Myocyte (in vitro differentiated cells): ENCODE measurements at regions not wholly inside any gene's neighbourhood (a gene's known extent, or its start where the extent isn't known, plus 50 kb on each side); places are given as distances from the start of the nearest gene placed in this dataset.
"Not testable (repeated sequence)": the region's sequence is repeated elsewhere in the genome, so short reads cannot be mapped to it uniquely, and the experiment has no call there.

Source experiments
- DNase-seq: peaks from one replicate; pipeline ENCODE4 v3.0.0-alpha.2; 2012; ENCODE audit warnings: low read depth

DNA sequence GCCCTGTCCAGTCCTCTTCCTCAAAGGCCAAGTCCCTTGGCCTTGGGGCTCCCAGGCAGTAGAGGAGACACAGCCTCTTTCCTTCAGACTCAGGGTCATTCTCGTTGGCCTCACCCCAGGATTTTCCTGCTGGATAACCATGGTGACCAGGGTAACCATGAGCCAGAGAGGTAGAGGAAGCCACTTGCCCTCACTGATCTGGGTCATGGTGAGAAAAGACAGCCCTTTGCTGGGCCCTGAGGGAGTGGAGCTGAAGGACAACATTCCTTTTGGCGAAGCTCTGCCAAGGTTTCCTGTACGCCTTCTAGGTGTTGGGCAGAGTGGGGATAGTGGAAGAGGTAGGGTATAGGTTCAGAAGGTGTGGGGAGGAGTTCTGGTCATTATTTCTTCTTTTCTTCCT, 53.1 kb upstream of the WNT4 start:
- no peak for DNase-seq

DNA sequence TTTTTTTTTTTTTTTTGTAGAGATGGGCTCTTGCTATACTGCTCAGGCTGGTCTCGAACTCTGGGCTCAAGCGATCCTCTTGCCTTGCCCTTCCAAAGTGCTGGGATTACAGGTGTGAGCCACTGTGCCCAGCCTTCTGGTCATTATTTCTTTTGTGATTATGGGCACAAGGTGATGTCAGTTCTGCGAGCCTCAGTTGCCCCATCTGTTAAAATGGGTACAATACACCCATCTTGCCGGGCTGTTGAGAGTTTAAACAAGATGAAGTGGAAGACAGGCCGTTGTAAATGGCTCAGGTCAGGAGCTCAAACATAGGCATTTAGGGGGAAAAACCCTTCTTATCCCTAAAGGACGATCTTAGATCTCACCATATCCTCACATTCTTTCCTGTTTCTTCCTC, 53.7 kb upstream of the WNT4 start:
- no peak for DNase-seq

DNA sequence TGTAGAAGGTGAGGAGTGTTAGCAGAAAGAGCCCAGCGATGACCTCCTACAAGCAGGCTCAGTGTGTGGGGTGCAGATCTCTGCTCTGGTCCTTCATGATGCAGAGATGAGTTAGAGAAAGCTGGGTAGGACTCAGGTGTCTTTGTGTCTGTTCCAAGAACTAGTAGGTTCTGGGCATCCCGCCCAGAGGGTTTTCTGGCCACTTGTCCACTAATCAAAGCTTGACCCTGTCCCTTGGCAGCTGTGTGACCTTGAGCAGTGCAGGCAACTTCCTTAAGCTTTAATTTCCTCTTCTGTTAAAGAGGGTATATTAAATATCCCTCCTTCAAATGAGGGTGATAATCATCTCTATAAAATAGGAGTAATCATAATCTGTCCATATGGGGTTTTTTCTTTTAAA, 54.7 kb upstream of the WNT4 start:
- no peak for DNase-seq

DNA sequence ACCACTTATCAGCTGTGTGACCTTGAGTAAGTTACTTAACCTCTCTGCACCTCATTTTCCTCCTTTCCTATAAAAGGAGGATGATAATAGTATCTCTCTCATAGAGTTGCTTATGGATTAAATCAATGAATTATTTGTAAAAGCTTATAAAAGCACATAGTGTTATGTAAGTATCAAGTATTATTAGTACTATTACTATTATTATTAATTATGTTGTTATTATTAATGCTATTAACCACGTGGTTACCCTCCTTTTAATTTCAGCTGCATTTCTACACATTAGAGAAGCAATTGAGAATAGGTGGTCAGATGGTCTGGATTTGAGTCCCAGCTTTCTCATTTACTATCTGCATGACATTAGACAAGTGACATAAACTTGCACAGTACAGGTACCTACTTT, 58.1 kb upstream of the WNT4 start:
- no peak for DNase-seq

DNA sequence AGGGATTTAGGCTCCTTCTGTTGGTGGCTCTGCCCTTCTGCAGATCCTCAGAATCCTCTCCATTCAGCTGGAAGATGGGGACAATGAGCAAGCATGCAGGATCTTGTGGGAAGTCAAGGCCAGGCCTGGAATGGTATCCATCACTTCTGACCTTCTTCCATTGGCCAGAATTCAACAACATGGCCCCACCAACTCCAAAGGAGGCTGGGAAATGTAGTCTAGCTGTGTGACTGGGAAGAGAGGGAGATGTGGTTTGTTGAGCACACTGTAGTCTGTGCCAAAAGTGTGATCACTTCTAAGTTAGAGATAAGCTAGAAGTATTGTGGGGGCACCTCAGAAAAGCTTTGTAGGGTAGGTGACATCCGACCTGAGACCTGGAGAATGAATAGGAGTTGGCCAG, 60.4 kb upstream of the WNT4 start:
- DNase-seq = no peak

DNA sequence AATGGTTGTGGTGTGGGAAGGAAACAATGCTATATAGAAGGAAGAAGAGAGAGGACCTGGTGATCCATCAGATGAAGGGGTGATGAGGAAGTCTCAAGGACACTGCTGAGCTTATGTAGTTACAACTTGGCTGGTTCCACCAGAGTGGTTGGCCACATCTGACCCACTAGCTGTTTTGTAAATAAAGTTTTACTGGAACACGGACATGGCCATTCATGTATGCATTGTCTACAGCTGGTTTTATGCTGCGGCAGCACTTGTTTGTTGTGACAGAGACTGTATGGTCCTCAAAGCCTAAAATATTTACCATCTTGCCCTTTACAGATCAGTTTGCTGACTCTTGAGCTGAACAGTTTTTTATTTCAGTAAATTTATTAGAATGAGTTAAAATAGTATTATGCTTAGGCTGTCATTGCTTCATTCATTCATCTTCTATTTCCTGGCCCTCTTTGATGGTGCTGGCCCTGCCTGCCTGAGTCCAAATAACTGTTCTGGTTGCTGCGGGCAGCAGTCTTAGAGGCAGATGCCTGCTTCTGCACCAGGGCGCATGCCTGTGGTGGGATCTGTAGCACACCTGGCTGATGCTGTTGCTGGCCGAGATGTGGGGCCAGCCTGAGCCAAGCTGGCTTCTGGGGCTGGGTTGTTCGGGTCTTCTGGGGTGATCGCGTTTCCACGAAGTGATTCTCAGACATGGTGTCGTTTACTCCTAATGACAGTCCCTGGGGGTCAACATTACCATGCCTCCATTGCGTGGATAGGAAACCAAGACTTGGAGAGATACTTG, 61.4 kb upstream of the WNT4 start:
- DNase-seq = no peak

DNA sequence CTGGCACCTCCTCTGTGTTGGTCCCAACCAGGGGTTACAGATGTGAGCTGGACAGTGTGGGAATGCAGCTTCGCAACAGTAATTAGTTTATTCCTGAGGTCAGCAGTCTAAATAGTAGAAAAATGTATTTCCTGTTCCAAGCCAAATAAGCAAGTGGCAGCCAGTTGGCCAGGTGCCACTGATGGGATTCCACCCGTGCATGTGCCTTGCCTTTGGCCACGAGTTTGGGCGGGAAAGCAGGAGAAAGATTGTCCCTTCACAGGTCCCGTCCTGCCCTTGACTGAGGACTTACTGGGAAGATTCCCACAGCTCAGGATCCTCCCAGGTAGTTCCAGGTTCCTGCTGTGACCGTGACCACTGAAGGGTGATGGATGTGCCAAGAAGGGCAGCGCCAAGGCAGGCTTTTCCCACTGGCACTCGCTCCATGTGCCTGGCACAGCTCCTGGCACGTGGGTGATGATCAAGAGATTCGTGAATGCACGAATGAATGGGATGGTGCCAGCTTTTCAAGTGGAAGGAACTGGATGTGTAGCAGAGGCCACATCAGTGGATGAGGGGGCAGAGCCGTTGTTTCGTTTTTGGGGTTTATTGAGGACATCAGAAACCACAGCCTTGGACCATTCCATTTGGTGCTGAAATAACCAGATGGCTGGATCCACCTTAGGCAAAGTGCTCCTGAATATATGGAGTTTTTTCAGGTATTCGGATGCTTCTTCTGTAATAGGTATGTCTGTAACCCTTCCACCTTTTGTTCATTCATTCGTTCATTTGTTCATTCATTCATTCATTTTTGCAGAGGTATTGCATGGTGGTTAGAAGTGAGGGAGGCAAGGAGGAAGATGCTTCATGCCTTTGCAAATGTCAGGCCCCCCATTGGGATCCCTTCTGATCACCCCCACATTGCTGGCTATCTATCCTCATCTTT, 62.4 kb upstream of the WNT4 start:
- no peak for DNase-seq

DNA sequence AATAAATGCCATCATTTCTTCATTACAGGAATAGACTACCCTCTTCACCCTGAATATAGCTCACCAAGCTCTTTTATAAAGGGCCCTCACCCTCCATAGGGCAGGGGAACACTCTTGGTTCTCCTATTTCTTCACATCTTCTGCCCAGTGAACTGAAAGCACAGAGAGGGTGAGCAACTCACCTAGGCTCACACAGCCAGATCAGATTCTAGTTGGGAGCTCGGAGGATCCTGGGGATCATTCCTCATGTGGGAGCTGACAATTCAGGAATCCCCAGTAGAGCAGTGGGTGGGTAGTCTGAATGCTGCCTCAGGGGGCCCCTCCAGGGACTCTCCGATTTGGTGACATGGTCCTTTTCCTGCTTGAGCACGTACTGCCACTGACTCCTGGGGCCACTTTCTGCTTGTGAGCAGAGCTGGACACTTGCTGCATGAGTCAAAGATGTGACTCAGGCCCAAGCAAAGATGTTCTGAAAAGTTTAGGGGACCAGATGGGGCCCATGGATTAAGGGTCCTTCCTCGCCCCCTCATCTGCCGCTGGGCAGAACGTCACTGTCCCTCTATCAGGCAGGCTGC, 63.7 kb upstream of the WNT4 start:
- DNase-seq = no peak

DNA sequence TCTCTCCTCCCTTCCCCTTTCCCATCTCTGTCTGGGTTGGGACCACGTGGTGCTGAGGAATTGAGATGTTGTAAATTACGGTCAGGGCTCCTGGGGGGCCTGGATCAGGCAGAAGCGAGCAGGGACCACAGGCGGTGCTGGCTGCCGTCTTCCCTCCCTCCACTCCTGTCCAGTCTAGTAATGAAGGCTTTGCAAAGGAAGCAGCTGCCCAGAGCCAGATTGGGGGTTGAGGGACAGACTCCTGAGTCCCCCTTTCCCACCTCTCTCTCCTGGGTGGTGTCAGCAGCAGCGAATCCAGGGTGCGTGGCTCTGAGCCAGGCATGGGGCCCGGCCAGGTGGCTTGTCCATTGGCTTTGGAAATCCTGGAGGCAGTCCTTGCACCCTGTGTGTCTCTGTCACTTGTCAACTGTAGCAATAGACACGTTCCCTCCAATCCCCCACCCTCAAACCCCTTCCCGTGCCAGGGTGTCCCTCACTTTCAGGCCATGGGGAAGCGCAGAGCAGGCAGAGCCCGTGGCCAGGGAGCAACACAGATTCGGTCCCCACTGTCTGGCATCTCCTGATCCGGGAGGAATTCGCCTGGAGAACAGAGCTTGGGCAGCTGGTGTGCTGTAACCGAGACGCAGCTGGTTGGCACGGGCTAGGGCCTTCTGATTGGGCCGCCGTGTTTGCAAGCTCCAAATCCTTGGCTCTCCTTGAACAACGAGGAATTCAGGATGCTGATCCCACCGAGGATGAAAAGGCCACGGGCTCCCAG, 64.8 kb upstream of the WNT4 start:
- peak; percentile 54 for DNase-seq

DNA sequence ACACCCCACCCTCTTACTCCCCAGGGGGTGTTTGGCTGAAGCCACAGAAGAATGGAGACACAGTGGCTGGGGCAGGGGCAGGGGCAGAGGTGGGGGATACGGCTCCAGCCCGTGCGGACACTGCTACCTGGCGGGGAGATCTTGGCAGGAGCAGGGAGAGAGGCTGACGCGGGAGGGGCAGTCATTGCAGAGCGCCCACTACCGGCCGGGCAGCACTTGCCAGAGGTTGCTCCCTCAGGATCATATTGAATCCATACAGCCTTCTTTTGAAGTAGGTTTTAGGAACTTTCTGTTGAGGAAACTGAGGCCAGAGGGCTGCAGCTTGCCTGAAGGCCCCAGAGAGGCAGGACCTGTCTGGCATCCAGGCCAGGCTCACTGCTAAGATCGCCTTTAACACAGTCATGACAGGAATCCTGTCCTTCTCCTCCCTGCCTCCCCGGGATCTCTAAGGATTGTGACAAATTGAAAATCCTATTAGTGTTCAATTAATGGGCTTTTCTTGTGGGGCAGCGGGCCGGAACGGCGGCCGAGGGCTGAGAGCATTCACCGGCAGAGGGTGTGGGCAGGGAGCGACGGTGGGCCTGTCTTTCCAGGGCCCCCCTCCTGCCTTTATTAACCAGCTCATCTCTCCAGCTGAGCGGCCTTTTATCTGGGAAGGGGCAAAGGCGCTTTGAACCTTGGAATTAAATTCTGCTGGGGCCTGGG, 65.5 kb upstream of the WNT4 start:
- no peak for DNase-seq

DNA sequence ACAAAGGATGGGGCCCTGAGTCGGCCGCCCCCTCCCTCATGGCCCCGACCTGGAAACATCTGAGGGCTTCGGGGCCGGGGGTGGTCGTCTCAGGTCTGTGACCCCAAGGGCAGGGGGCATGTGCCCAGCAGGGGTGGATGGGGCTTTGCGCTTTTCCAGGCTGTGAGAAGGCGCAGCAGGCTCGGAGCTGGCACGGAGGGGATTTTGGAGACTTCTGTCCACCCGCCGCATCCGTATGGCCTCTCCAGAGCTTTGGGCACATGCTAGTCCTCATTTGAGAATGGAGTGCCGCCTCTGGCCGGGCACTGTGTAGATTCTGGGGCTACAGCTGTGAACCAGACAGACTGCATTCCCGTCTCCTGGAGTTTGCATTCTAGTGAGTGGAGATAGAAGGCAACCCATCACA, 66.1 kb upstream of the WNT4 start:
- no peak for DNase-seq

DNA sequence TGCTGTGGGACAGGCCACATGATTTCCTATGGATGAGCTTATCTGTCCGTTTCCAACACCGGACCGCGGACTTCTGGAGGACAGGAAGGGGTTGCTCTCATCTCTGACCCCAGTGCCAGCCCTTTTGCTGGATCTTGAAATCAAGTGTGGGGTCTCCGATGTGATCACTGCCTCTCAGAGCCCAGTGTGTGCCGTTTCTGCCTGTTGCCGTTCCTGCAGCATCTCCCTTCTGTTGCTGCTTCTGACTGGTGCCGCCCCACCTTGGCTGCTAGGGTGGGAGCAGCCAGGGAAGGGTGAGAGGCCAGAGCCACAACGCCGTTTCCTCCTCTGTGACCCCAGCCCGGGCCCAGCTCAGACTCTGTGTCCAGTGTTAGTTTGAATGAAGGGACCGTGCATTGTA, 67.3 kb upstream of the WNT4 start:
- DNase-seq = no peak

DNA sequence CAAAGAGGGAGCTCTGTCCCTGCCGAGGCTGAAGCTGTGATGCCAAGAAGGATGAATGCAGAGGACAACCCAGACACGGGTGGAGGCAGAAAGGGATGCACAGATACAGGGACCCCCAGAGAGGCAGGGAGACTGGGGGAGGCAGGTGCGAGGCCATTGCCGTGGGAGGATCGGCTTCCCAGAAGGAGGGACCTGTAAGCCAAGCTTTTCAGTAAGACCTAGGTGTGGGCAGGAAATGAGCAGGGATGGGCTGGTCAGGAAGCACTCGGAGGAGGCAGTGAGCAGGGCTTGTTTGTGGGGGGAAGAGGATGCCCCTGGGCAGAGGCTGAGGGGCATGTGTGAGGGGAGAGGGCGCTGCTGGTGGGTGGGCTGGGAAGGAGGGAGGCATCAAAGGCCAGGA, 67.7 kb upstream of the WNT4 start:
- no peak for DNase-seq

DNA sequence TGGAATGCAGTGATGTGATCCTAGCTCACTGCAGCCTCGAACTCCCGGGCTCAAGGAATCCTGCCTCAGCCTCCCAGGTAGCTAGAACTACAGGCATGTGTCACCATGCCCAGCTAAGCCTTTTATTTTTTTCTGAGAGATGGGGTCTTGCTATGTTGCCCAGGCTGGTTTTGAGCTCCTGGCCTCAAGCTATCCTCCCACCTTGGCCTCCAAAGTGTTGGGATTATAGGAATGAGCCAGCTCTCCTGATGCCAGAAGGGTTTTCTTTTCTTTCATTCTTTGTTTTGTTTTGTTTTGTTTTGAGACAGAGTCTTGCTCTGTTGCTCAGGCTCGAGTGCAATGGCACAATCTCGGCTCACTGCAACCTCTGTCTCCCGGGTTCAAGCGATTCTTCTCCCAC, 68.6 kb upstream of the WNT4 start:
- not testable (repeated sequence) for DNase-seq

DNA sequence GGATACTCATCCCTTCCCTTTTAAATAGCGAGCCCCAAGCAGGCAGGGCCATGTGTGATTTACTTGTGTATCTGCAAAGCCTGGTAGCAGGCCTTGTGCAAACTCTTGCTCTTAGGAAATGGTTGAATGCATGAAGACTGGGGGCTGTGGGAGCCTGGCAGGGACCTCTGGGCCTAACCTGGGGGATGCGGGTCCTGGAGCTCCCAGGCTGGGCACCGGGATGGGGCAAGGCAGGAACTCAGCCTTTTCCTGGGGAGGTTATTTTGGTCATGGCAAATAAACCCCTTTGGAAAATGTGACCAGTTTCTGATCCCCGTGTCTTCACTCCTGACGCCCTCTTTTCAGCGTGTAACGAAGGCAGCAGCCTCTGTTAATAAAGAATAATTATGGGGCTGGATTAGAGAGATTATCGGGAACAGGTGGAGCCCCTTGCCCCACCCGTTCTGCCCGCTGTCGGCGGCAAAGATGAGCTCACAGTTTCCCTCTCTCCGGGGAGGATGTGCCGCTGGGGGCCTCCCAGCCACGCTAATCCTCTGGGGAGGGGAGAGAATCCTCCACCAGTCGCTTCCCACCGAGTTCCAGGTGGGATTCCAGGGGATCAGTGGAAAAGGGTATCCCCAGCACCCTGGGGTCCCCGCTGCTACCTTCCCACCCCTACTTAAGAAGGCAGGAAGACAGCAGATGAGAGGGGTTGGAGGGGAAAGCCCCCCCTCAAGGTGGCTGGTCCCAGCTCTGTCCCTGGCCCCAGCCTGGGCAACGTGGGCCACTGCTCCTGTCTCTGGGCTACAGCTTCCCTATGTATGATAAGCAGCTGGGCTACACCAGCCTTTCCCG, 69.7 kb upstream of the WNT4 start:
- no peak for DNase-seq

DNA sequence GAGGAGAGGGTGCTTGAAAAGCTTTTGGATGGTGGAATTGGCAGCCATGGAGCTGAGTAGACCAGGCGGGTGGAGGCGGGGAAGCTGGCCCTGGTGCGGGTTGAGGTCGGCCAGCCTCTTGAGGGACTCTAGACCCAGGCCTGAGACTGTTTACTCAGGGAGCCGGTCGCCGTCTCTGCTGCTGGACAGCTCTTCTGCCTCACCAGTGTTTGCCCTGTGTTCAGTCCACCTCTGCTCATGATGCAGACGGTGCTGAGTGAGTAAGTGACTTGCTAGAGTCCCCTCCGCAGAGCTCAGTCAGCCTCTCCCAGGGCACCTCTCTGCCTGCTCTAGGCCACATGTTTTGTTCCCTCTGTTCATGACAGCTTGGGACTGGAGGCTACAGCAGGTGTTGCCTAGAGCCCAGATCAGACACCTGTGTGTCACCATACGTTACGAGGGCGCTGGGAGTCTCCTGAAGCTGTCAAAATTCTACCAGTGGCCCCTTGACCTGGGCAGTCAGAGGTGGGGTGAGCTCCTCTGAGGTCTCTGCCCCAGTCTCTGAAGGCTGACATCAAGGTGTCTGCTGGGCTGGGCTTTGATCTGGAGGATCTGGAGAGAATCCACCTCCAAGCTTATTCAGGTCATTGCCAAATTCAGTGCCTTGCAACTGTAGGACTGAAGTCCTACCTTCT, 73.5 kb upstream of the WNT4 start:
- DNase-seq = peak; percentile 11

DNA sequence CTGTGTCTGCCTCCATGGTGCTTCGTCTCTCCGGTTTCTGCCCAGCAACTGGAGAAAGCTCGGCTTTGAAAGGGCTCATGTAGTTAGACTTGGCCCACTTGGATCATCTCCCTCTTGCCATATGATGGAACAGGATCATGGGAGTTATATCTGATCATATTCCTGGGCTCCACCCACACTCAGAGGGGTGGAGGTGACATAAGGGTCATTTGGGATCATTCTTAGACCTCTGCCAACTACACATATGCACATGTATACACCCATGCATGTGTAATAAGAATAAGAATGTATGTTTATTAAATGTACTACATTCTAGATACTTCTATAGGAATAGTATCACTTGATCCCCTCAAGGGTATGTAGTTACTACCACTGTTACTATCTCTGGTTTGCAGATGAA, 74.1 kb upstream of the WNT4 start:
- DNase-seq = no peak

DNA sequence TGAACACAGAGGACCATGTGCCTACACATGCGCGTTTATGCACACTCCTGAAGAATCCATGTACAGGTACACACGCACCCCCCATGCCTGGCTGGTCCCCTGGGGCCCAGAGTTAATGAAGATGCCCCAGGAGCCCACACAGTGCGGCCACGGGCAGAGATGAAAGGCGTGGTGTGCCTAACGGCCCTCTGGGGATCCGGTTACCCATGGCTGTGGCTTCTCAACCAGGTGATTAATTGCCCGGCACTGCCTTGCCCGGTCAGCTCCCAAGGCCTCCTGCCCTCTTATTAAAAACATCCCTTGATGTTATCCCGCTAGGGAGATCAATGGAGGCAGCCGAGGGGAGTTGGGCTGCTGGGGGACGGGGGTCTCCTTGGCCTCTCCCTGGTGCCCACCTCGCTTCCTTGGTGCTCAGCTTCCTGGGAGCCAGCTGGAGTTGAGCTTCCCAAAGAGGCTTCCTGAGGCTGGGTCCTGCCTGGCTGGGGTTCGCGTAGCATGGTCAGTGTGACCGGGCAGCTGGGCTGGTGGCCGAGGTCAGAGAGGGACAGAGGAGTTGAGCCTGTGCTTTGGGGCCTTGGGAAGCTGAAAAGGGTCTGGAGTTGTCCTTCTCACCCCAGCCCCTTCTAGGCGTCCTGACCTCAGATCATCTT, 75.0 kb upstream of the WNT4 start:
- DNase-seq = no peak
